ENCODE measurements at regions not wholly inside any gene's neighbourhood (a gene's known extent, or its start where the extent isn't known, plus 50 kb on each side); places are given as distances from the start of the nearest gene placed in this dataset.

- Mint-ChIP-seq H3K27me3 (ENCODE audit: insufficient read depth) (no peaks in the 10 kb centered on the region), H3K4me3 (no peak overlapping the region), H3K36me3 (ENCODE audit: low read depth) (no peaks in the 10 kb centered on the region), H3K4me1 (ENCODE audit: low read depth) (no peaks in the 10 kb centered on the region), H3K9me3 (peaks cover 24% of the 10 kb centered on the region), H3K27ac (no peak overlapping the region)
- intact Hi-C loops (cut with micrococcal nuclease): no loop called here
- no peak for DNase-seq (ENCODE audit: low spot score)
Observed at GRCh38 chr1:238681021-238681420, 705.3 kb upstream of the CHRM3 start.

GRCh38 chr1:238677567-238677966 lies 708.8 kb upstream of the CHRM3 start:
- H3K27me3 Mint-ChIP-seq (ENCODE audit: insufficient read depth): no peaks in the 10 kb centered on the region
- H3K27ac Mint-ChIP-seq: no peak overlapping the region
- H3K36me3 Mint-ChIP-seq (ENCODE audit: low read depth): no peaks in the 10 kb centered on the region
- DNase-seq (ENCODE audit: low spot score): no peak
- H3K9me3 Mint-ChIP-seq: peaks cover 9% of the 10 kb centered on the region
- intact Hi-C loops (cut with micrococcal nuclease): no loop called here
- H3K4me3 Mint-ChIP-seq: no peak overlapping the region
- H3K4me1 Mint-ChIP-seq (ENCODE audit: low read depth): no peaks in the 10 kb centered on the region

- H3K4me1 Mint-ChIP-seq (ENCODE audit: low read depth): no peaks in the 10 kb centered on the region
- H3K27me3 Mint-ChIP-seq (ENCODE audit: insufficient read depth): no peaks in the 10 kb centered on the region
- no peak overlapping the region for H3K4me3 Mint-ChIP-seq
- intact Hi-C loops (cut with micrococcal nuclease): no loop called here
- H3K36me3 Mint-ChIP-seq (ENCODE audit: low read depth): no peaks in the 10 kb centered on the region
- H3K9me3 Mint-ChIP-seq: peaks cover 5% of the 10 kb centered on the region
- no peak overlapping the region for H3K27ac Mint-ChIP-seq
- DNase-seq (ENCODE audit: low spot score): no peak
Observed at GRCh38 chr1:238675221-238675620, 711.1 kb upstream of the CHRM3 start.

- Mint-ChIP-seq H3K4me3 (no peak overlapping the region), H3K27me3 (ENCODE audit: insufficient read depth) (no peaks in the 10 kb centered on the region), H3K9me3 (peaks cover 5% of the 10 kb centered on the region), H3K27ac (no peak overlapping the region), H3K36me3 (ENCODE audit: low read depth) (no peaks in the 10 kb centered on the region), H3K4me1 (ENCODE audit: low read depth) (no peaks in the 10 kb centered on the region)
- intact Hi-C loops (cut with micrococcal nuclease): no loop called here
- no peak for DNase-seq (ENCODE audit: low spot score)
Observed at GRCh38 chr1:238674316-238674715, 712.1 kb upstream of the CHRM3 start.

GRCh38 chr1:238673561-238673960 lies 712.8 kb upstream of the CHRM3 start:
- H3K27me3 Mint-ChIP-seq (ENCODE audit: insufficient read depth): no peaks in the 10 kb centered on the region
- H3K4me3 Mint-ChIP-seq: no peak overlapping the region
- no peak for DNase-seq (ENCODE audit: low spot score)
- intact Hi-C loops (cut with micrococcal nuclease): no loop called here
- no peaks in the 10 kb centered on the region for H3K4me1 Mint-ChIP-seq (ENCODE audit: low read depth)
- H3K36me3 Mint-ChIP-seq (ENCODE audit: low read depth): no peaks in the 10 kb centered on the region
- peaks cover 5% of the 10 kb centered on the region for H3K9me3 Mint-ChIP-seq
- H3K27ac Mint-ChIP-seq: no peak overlapping the region

- Mint-ChIP-seq H3K4me1 (ENCODE audit: low read depth) (no peaks in the 10 kb centered on the region), H3K9me3 (peaks cover 5% of the 10 kb centered on the region)
Observed at GRCh38 chr1:238672806-238673205, 713.6 kb upstream of the CHRM3 start.

DNA sequence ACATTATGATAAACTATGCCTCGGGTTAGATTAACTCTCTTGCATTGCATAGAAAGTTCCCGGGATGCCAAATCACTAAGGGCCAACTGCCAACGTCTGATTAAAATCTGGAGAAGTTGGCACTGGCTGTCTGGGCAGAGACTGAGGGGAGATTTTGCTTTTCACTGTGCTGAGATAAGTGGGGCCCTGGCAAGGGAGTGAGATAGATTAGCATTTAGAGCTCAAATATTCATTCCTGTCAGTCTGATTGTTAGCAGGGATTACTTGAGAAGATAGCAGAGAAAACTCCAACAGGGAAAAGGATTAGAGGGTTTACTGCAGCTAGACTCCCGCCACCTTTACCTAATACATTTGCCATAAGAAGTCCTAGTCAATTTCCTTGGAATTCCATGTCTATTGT lies 714.1 kb upstream of the CHRM3 start:
- Mint-ChIP-seq H3K4me3 (no peak overlapping the region), H3K9me3 (peaks cover 5% of the 10 kb centered on the region), H3K27me3 (ENCODE audit: insufficient read depth) (no peaks in the 10 kb centered on the region), H3K4me1 (ENCODE audit: low read depth) (no peaks in the 10 kb centered on the region), H3K36me3 (ENCODE audit: low read depth) (no peaks in the 10 kb centered on the region), H3K27ac (no peak overlapping the region)
- intact Hi-C loops (cut with micrococcal nuclease): no loop called here
- no peak for DNase-seq (ENCODE audit: low spot score)

More at GRCh38 chr1:238672806-238673205, 713.6 kb upstream of the CHRM3 start:
- no peak for DNase-seq (ENCODE audit: low spot score)
- Mint-ChIP-seq H3K27me3 (ENCODE audit: insufficient read depth) (no peaks in the 10 kb centered on the region), H3K27ac (no peak overlapping the region), H3K4me3 (no peak overlapping the region), H3K36me3 (ENCODE audit: low read depth) (no peaks in the 10 kb centered on the region)
- intact Hi-C loops (cut with micrococcal nuclease): no loop called here

DNA sequence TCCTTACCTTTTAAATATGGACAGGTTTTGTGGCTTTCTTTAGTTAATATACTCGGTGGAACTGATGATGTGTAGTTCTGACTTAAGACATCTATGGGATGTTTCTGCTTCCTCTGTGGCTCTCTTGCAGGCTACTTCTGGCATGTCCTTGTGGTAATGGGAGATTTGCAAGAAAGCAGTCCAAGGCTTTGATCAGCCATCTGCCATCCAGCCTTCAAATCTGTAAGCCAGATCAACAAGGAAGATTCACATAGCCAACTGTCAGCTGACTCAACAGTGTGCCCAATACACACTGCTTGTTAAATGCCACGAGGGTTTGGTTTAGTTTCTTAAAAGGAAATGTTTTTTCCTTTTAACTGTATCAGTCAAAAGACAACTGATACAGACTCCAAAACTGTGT lies 722.2 kb upstream of the CHRM3 start:
- no peaks in the 10 kb centered on the region for H3K4me1 Mint-ChIP-seq (ENCODE audit: low read depth)
- no peaks in the 10 kb centered on the region for H3K9me3 Mint-ChIP-seq
- DNase-seq (ENCODE audit: low spot score): no peak
- no peaks in the 10 kb centered on the region for H3K36me3 Mint-ChIP-seq (ENCODE audit: low read depth)
- no peaks in the 10 kb centered on the region for H3K27me3 Mint-ChIP-seq (ENCODE audit: insufficient read depth)
- intact Hi-C loops (cut with micrococcal nuclease): no loop called here
- H3K27ac Mint-ChIP-seq: no peak overlapping the region
- H3K4me3 Mint-ChIP-seq: no peak overlapping the region

DNA sequence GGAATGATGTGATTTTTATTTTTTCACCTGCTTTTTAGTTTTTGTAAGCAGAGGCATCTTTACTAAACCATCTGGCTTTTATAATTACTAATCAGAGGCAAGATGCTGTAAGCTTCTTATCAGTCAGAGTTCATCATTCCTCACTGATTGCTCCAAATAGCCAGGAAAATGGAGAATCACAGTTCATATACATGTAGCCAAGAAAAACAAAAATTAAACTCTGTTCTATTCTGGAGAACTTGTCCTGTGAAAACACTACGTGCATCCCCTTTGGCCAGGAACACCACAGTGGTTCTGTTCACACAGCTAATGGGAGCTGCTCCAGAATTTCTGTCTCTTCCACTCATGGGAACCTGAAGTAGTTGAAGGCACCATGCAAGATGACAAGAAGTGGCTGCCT lies 725.5 kb upstream of the CHRM3 start:
- Mint-ChIP-seq H3K36me3 (ENCODE audit: low read depth) (no peaks in the 10 kb centered on the region), H3K4me3 (no peak overlapping the region), H3K4me1 (ENCODE audit: low read depth) (no peaks in the 10 kb centered on the region), H3K27ac (no peak overlapping the region), H3K9me3 (no peaks in the 10 kb centered on the region), H3K27me3 (ENCODE audit: insufficient read depth) (no peaks in the 10 kb centered on the region)
- no peak for DNase-seq (ENCODE audit: low spot score)
- intact Hi-C loops (cut with micrococcal nuclease): no loop called here

- intact Hi-C loops (cut with micrococcal nuclease): no loop called here
- no peak overlapping the region for H3K4me3 Mint-ChIP-seq
Observed at GRCh38 chr1:238658763-238659162, 727.6 kb upstream of the CHRM3 start.

GRCh38 chr1:238653693-238654321 lies 732.6 kb upstream of the CHRM3 start:
- no peaks in the 10 kb centered on the region for H3K9me3 Mint-ChIP-seq
- H3K36me3 Mint-ChIP-seq (ENCODE audit: low read depth): no peaks in the 10 kb centered on the region
- intact Hi-C loops (cut with micrococcal nuclease): no loop called here
- H3K4me3 Mint-ChIP-seq: no peak overlapping the region
- DNase-seq (ENCODE audit: low spot score): no peak
- H3K27ac Mint-ChIP-seq: no peak overlapping the region
- H3K4me1 Mint-ChIP-seq (ENCODE audit: low read depth): no peaks in the 10 kb centered on the region
- H3K27me3 Mint-ChIP-seq (ENCODE audit: insufficient read depth): no peaks in the 10 kb centered on the region

More at GRCh38 chr1:238658763-238659162, 727.6 kb upstream of the CHRM3 start:
- Mint-ChIP-seq H3K4me1 (ENCODE audit: low read depth) (no peaks in the 10 kb centered on the region), H3K36me3 (ENCODE audit: low read depth) (no peaks in the 10 kb centered on the region), H3K27me3 (ENCODE audit: insufficient read depth) (no peaks in the 10 kb centered on the region), H3K9me3 (no peaks in the 10 kb centered on the region), H3K27ac (no peak overlapping the region)
- DNase-seq (ENCODE audit: low spot score): no peak

DNA sequence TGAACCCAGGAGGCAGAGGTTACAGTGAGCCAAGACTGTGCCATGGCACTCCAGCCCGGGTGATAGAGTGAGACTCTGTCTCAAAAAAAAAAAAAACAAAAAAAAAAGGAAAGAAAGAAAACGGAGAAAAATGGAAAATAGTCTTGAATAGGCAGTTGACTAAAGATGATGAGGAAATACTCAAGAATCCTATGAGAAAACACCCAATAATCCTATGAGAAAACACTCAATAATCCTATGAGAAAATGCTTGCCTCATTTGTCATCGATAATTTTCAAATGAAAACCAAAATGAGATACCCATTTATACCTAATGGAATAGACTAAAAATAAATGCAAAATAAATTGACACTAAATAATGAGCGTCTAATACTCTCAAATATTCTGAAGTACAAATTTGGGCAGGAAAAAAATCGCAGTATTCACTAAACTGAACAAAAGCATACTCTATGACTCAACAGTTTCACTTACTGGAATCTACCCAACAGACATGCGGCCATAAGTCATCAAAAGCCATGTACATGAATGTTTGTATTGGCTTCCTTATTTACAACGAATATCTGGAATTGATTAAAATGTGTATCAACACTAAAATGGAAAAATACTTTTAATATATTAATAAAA lies 733.9 kb upstream of the CHRM3 start:
- Mint-ChIP-seq H3K4me1 (ENCODE audit: low read depth) (no peaks in the 10 kb centered on the region), H3K9me3 (no peaks in the 10 kb centered on the region)

GRCh38 chr1:238649200-238649599 lies 737.2 kb upstream of the CHRM3 start:
- Mint-ChIP-seq H3K36me3 (ENCODE audit: low read depth) (no peaks in the 10 kb centered on the region), H3K9me3 (no peaks in the 10 kb centered on the region), H3K27ac (no peak overlapping the region), H3K27me3 (ENCODE audit: insufficient read depth) (no peaks in the 10 kb centered on the region), H3K4me1 (ENCODE audit: low read depth) (no peaks in the 10 kb centered on the region), H3K4me3 (no peak overlapping the region)
- DNase-seq (ENCODE audit: low spot score): no peak
- intact Hi-C loops (cut with micrococcal nuclease): no loop called here

More for the DNA sequence above, 733.9 kb upstream of the CHRM3 start:
- intact Hi-C loops (cut with micrococcal nuclease): no loop called here
- Mint-ChIP-seq H3K27ac (no peak overlapping the region), H3K36me3 (ENCODE audit: low read depth) (no peaks in the 10 kb centered on the region), H3K4me3 (no peak overlapping the region), H3K27me3 (ENCODE audit: insufficient read depth) (no peaks in the 10 kb centered on the region)
- no peak for DNase-seq (ENCODE audit: low spot score)

DNA sequence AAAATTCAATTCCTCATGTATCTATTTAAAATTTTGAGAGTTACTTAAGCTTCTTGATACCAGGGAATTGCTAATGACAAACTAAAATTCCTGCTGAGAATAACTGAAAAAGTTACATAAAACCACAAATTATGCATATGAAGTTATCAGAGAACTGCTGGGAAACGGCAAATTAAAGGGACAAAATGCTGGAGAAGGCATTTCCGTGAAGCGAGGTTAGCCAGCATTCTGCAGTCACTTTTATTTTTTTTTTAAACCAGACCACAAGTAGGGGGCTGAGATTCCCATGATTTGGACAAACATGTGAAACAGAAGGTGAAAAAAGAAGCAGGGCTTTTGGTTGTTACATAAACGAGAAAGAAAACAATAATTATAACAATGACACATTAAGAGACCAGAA lies 737.6 kb upstream of the CHRM3 start:
- no peaks in the 10 kb centered on the region for H3K4me1 Mint-ChIP-seq (ENCODE audit: low read depth)
- H3K27ac Mint-ChIP-seq: no peak overlapping the region
- H3K36me3 Mint-ChIP-seq (ENCODE audit: low read depth): no peaks in the 10 kb centered on the region
- H3K27me3 Mint-ChIP-seq (ENCODE audit: insufficient read depth): no peaks in the 10 kb centered on the region
- H3K9me3 Mint-ChIP-seq: no peaks in the 10 kb centered on the region
- no peak for DNase-seq (ENCODE audit: low spot score)
- no peak overlapping the region for H3K4me3 Mint-ChIP-seq
- intact Hi-C loops (cut with micrococcal nuclease): no loop called here
